Posterior cingulate gyrus (tissue), 11 donors: ENCODE measurements at regions not wholly inside any gene's neighbourhood (a gene's known extent, or its start where the extent isn't known, plus 50 kb on each side); places are given as distances from the start of the nearest gene placed in this dataset.
"Not testable (repeated sequence)": the region's sequence is repeated elsewhere in the genome, so short reads cannot be mapped to it uniquely, and the experiment has no call there.

Experiments
- DNase-seq, 10 donors: peaks; one replicate each; pipeline versions ENCODE4 v3.0.0 to v3.0.0-alpha.2; 2020 to 2021; ENCODE audit warnings: mixed read lengths in 3 of 10
- intact Hi-C: fragments of 100-400 bp; cut with DNase I; formaldehyde crosslinking; loops from one replicate; pipeline ENCODE4 v1.15.1; 2023

DNA sequence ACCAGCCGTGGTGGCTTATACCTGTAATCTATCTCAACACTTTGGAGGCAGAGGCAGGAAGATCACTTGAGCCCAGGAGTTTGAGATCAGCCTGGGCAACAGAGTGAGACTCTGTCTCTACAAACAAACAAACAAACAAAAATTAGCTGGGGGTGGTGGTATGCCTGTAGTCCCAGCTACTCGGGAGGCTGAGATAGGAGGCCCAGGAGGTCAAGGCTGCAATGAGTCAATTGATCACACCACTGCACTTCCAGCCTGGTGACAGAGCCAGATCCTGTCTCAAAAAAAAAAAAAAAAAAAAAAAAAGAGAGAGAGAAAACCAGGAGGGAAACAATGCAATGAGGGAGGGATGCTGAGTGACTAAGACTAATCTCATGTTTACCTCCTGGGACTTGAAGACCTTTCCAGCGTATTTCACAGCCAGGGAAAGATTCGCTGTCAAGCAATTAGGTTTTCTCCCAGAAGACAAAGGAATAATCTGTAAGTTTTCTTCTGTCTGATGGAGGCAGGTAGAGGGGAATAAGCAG, 51.1 kb upstream of the MIER3 start:
- intact Hi-C loops: no loop called here
- DNase-seq: no peak

DNA sequence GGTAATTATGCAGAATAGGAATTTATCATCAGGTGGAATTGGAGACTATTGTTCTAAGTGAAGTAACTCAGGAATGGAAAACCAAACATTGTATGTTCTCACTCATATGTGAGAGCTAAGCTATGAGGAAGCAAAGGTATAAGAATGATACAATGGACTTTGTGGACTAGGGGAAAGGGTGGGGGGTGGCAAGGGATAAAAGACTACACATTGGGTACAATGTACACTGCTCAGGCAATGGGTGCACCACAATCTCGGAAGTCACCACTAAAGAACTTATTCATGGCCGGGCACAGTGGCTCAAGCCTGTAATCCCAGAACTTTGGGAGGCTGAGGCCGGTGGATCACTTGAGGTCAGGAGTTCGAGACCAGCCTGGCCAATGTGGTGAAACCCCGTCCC, 51.6 kb upstream of the MIER3 start:
- intact Hi-C loops, DNase-seq: not testable (repeated sequence)

DNA sequence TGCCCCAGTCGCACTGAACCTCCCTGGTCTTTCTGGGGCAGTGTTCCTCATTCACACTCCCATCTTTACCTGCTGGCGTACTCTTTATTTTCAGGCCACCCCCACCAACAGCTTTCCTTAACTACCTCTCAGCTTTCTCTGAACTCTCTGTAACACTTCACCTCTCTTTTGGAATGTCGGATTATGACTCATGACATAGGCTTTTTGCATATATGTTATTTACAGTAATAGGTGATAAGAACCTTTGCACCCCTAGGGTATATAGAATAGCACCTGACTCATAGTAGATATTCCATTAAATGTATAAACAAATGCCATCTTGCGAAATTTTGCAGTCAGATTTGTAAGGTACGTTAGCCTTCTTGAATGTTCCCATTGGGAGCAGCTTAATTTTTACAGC, 52.9 kb upstream of the MIER3 start:
- DNase-seq: no peak
- intact Hi-C loops: no loop called here

DNA sequence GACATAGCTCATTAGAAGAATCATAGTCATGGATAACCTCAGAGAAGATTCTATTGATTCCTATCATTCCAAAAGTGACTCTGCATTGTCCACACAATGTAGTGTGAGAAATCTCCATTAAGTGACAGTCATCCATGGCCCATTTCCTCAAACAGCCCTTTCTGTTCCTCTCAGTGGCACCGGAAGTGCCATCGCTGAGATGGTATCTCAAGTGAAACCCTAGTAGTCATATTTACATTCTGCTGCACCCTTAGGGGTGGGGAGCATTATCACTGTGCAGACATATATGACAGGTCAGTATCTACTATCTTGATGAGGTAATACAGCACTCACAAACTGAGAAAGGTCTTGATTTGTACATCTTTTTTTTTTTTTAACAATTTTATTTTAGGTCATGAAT, 55.4 kb upstream of the MIER3 start:
- no peak for DNase-seq
- intact Hi-C loops: no loop called here

DNA sequence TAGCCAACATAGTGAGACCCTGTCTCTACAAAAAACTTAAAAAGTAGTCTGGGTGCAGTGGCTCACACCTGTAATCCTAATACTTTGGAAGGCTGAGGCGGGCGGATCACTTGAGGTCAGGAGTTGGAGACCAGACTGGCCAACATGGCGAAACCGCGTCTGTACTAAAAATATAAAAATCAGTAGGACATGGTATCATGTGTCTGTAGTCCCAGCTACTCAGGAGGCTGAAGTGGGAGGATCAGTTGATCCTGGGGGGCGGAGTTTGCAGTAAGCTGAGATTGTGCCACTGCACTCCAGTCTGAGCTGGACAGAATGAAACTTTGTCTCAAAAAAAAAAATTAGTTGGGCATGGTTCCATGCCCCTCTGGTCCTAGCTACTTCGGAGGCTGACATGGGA, 57.9 kb upstream of the MIER3 start:
- intact Hi-C loops: no loop called here
- DNase-seq: no peak

DNA sequence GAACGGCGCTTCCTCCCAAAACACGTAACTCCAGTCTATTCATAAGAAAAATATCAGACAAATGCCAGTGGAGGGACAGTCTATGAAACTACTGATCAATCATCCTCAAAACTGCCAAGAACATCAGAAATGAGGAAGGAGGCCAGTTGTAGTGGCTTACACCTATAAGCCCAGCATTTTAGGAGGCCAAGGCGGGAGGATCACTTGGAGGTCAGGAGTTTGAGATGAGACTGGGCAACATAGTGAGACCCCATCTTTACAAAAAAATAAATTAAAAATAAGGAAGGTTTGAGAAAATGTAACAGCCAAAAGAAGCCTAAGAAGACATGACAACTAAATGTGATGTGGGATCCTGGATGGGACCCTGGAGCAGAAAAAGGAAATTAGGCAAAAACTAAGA, 58.9 kb upstream of the MIER3 start:
- no peak for DNase-seq
- intact Hi-C loops: no loop called here

DNA sequence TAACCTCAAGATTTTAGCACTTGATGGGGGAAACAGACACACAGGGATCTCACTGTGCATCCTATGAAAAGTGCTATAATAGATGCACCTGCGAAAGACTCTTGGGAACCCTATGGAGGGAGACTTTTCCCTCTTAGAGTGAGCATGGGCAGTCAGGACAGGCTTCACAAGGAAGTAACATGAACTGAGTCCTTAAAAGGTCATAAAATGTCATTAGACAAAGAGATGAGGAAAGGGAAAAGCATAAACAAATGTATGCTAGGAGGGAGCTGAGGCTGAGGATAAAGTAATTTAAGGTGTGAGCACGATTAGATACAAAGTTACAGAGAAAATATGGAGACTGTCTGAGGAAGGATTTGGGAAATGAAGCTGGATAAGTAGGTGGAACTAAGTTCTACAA, 60.6 kb upstream of the MIER3 start:
- intact Hi-C loops: no loop called here
- DNase-seq: no peak

DNA sequence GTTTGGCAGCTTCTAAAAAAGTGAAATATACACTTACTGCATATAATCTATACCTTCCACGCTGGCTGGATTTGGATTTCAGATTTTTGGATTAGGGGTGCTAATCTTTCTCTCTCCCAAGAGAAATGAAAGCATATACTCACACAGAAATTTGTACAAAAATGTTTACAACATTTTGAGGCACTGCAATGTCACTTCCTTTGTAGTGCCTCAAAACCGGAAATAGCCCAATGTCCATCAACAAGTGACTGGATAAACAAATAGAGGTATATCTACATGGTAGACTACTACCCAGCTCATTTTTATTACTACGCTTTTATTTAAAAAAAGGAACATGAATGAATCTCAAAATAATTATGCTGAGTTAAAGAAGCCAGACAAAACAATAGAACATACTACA, 74.0 kb upstream of the MIER3 start:
- DNase-seq: no peak
- intact Hi-C loops: no loop called here

DNA sequence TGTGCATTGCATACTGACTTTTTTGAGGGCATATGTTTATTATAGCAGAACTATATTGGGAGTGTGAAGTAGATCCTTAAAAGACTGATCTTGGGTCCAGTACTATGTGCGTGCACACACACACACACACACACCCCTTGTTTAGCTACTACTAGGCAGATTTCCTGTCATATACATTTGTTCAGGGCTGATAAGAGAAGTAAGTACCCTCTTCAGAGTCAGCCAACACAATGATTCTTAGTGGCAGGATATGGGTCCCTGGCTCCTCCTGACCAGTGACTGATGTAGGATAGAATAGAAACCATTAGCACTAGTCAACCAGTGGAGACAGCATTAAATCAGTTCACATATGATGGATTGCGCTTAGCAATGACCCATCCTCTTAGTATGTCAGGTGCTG, 76.2 kb upstream of the MIER3 start:
- no peak for DNase-seq
- intact Hi-C loops: no loop called here

DNA sequence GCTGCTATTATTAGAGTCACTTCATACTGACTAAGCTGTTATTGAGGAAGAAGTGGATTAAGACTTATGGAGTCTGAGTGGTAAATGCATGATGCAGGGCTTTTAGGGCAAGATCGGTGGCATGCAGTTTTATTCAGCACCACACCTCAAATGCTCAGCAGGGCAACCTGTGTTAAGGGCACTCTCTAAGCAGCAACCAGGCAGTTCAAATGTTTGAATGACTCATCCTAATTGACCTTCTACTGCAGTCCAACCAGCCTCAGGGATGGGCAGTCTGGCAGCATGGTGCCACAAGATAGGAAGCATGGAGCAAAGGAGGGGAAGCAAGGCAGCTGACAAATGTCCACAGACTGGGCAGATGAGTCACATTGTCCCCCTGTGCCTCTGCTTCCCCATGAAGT, 80.2 kb upstream of the MIER3 start:
- intact Hi-C loops: no loop called here
- no peak for DNase-seq

DNA sequence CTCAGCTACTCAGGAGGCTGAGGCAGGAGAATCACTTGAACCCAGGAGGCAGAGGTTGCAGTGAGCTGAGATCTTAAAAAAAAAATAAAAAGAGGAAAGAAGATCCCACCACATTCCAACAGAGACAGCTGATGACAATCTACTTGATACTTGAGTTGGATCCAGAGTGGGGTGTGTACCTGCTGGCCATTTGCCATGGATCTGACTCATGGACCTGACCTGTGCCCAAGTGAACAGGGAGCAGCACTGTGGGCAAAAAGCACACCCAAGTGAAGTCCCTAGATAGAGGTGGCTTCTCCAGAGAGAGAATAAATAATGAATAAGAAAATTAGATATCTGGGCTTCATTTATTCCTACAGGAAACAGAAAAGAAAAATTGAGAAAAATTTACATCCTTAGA, 81.2 kb upstream of the MIER3 start:
- intact Hi-C loops: no loop called here
- no peak for DNase-seq

DNA sequence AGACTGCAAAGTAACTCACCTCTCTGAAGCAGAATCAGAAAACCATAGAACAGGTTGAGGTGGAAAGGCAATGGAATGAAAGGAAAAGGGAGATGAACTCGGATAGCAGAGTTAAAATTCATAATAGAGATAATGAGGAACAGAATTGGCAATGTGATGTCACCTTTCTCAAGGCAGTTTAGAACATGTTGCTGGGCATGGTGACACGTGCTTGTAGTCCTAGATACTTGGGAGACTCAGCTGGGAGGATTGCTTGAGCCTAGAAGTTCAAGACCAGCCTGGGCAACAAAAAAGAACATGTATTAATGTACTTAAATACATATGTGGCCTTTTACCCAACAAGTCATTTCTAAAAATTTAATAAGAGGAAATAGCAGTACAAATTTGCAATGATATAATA, 81.6 kb upstream of the MIER3 start:
- intact Hi-C loops: no loop called here
- no peak for DNase-seq

DNA sequence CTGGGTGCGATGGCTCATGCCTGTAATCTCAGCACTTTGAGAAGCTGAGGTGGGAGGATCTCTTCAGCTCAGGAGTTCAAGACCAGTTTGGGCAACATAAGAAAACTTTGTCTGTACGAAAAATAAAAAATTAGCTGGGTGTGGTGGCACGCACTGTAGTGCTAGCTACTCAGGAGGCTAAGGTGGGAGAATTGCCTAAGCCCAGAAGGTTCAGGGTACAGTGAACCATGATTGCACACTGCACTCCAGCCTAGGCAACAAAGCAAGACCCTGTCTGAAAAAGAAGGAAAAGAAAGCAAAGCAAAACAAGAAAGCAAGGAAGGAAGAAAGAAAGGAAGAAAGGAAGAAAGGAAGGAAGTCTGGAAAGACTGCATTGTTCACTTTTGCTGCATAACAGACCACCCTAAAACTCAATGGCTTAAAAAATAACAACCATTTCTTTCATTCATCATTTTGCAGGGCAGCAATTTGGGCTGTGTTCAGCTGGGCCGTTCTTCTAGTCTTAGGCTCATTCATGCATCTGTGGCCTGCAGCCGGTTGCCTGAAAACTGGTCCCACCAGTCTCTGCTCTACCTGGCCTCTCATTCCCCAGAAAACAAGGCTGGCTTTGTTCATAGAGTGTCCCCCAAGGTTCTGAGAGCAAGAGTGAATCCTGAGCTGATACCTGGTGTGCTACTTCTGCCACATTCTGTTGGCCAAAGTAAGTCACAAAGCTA, 82.4 kb upstream of the MIER3 start:
- no peak for DNase-seq
- intact Hi-C loops: no loop called here

DNA sequence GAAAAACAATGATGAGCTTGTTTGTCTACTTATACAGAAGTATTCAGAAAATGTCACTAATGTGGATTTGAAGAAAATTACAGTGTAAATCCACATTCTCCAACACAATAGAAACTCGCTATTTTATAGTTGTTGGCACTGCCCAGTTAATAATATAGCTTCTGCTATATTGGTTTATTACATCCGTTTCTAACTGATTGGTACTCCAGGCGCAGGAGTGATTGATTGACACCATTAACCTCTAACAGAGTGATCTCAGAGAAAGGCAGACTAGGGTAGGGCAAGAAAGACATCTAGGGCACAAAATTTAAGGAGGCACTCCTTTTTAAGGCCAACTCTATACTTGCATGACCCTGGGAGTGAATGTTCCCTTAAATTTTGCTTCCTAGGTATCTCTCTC, 84.0 kb upstream of the MIER3 start:
- no peak for DNase-seq
- intact Hi-C loops: no loop called here

DNA sequence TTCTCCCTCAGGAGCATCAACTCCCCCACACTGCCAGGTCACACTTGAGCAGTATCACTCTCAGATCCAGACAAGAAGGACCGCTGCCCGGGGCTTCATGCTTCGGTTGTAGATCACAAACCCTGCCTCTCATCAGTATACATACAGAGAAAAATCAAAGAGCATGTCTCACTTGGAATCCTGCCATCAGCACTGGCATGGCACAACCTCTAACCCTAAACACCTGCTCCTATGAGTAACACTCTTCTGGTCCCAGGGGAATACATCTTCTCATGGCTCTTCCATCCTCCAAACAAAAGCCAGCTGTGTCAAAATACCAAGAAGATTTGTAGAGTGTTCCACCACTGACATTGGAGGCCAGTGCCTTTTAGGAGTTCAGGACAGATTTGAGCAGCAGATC, 84.8 kb upstream of the MIER3 start:
- DNase-seq: no peak
- intact Hi-C loops: no loop called here

DNA sequence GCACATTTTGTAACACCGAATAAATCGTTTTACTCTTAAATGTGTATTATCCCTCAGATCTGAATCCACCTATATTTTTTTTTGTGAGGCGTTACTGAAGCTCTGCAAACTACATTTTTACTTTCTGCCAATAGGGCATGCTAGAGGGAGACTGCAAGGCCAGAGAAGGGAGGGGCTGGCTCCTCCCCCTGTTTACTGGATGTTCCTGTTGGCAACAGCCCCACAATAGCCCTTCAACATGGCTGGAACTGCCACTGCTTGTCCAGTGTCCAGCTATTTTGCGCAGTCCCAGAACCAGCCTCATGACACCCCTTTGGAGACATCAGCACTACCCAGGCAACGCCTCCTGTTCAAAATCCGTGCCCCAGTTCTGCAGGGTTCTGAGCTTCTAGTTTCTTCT, 85.4 kb upstream of the MIER3 start:
- peak in 2 of 10 donors; percentile 10 to 43 for DNase-seq
- intact Hi-C loops: no loop called here

DNA sequence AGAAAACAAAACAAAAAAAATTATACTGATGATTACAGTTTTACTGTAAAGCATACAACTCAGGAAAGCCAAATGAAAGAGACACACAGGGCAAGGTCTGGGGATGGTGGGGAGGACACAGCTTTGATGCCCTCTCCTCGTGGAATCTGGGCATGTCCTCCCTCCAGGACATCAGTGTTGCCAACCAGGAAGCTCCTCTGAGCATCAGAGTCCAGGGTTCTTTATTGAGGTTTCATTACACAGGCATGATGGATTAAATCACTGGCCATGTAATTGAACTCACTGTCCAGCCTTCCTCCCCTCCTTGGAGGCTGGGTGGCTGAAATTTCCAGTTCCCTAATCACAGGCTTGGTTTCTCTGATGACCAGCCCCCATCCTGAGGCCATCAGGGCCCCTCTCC, 89.6 kb upstream of the MIER3 start:
- intact Hi-C loops: no loop called here
- DNase-seq: no peak

DNA sequence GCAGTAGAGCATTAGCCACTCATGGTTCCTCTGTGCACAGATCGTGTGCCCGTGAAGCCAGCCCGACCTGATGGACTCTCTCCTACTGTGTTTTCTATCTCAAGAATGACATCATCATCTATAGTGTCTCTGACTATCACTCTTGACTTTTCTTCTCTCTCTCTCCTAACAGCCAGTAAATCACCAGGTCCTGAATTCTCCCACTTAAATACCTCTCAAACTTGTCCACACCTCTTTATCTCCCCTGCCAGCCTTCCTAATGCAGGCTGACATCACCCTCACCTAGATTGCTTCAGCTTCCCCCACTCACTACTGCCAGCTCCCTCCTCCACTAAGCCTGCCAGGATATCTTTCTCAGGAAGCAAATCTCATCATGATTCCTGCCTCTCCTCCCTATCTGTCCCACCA, 90.6 kb upstream of the MIER3 start:
- intact Hi-C loops: no loop called here
- DNase-seq: no peak

DNA sequence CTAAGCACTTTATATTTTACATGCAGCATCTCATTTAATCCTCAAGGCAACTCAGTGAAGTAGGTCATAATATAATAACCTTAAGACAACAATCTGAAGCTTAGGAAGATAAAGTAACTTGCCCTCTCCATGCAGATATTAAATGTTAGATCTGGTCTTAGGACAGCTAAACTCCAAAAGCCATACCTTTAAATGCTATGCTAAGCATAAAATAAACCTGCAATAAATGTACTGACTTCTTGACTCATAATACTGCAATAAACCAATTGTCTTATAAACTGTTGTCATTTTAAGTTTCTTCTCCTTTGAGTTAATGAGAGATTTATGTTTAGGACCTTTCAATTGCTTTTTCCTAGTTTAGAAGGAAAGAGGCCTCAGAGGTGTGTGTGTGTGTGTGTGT, 102.2 kb upstream of the MIER3 start:
- intact Hi-C loops: no loop called here
- no peak for DNase-seq

DNA sequence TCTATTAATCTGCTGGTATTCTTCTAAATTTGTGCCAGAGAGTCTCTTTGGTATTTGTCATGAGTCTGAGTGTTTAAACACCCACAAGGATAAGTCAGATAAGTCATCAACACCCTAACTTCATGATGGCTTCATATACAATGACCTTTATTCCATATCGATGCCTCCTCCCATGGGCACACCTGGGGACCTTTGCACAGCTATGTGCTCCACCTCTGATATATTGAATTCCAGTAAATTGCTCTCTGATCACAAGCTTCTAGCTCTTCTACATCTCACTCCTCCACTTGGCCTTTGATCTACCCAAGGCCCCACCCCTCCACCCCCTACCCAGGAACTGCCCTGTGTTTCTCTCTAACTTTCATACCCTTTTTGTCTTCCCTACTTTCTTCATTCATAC, 102.7 kb upstream of the MIER3 start:
- no peak for DNase-seq
- intact Hi-C loops: no loop called here

DNA sequence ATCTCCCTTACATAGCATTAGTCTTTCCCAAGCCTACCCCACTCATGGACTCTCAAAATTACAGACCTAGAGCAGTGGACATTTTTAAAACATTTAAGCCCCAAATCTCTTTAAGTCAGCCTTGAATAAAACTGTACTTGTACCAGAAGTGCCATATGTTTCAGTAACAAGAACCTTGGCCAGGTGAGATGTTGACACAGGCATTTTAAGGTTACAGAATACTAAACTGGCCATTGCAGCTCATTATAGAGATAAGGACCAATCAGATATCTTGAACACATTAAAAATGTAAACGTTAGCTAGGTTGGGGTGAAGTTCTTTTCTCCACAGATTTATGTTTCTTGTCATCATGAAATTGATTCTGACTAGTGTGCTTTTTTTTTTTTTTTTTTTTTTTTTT, 103.8 kb upstream of the MIER3 start:
- DNase-seq: no peak
- intact Hi-C loops: no loop called here

DNA sequence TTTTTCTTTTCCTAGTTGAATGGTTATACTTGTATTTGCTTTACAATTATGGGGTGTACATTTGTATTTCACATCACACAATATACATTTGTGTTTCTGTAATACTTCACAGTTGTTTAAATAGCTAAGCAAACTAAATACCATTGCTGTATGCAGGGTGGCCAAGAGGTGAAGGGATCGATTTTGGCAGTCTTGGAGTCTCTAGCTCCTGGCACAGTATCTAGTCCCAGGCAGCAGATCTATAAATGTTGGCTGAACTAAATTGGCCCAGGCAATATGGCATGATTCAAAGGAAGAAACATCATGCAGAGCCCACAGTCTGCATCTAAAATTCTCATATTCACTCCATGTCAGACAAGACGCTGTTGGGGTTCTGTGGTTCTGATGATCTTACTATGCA, 110.1 kb upstream of the GPBP1 start:
- no peak for DNase-seq
- intact Hi-C loops: no loop called here
